Fibroblast of lung (primary cell): ENCODE measurements at regions not wholly inside any gene's neighbourhood (a gene's known extent, or its start where the extent isn't known, plus 50 kb on each side); places are given as distances from the start of the nearest gene placed in this dataset.

Experiments
- DNase-seq, 2 donors: peaks; one replicate each; pipeline versions ENCODE4 v3.0.0 to v3.0.0-alpha.2; 2010; ENCODE audit warnings: low read depth in 2 of 2
- H2AFZ ChIP-seq: 2 replicates; pipeline ENCODE4 v1.5.1; 2012; ENCODE audit warnings: low read length, control low read depth, inconsistent platforms
- H3K27ac ChIP-seq: 2 replicates; pipeline ENCODE4 v1.5.1; 2011; ENCODE audit warnings: low read length, control low read depth; ENCODE audit not compliant: insufficient read depth
- H3K27me3 ChIP-seq: 2 replicates; pipeline ENCODE4 v1.5.1; 2011; ENCODE audit warnings: mild to moderate bottlenecking, low read length; ENCODE audit not compliant: control insufficient read depth, insufficient read depth
- H3K36me3 ChIP-seq: 2 replicates; pipeline ENCODE4 v1.5.1; 2011; ENCODE audit warnings: low read length; ENCODE audit not compliant: control insufficient read depth, insufficient read depth
- H3K4me1 ChIP-seq: 2 replicates; pipeline ENCODE4 v1.5.1; 2011; ENCODE audit warnings: low read length; ENCODE audit not compliant: control insufficient read depth, insufficient read depth; ENCODE audit errors: extremely low read depth
- H3K4me2 ChIP-seq: 2 replicates; pipeline ENCODE4 v1.5.1; 2011; ENCODE audit warnings: low read length, control low read depth; ENCODE audit not compliant: insufficient read depth; ENCODE audit errors: extremely low read depth
- H3K4me3 ChIP-seq, 4 experiments: fragments of 200-600 bp in 1 of 4; sonication (generic) in 1 of 4; replicated peaks in 1 of 4; 2 replicates each; pipeline ENCODE4 v1.5.1; 2011 to 2016; ENCODE audit warnings: low read length in 4 of 4, low read depth in 3 of 4, mild to moderate bottlenecking in 3 of 4, control low read depth in 2 of 4, inconsistent platforms in 1 of 4, mixed read lengths in 1 of 4; ENCODE audit not compliant: insufficient read depth in 1 of 4; ENCODE audit errors: control extremely low read depth in 1 of 4
- H3K79me2 ChIP-seq: 2 replicates; pipeline ENCODE4 v1.5.1; 2012; ENCODE audit warnings: mild to moderate bottlenecking, low read length, inconsistent platforms; ENCODE audit not compliant: control insufficient read depth, insufficient read depth
- H3K9ac ChIP-seq: 2 replicates; pipeline ENCODE4 v1.5.1; 2011; ENCODE audit warnings: mild to moderate bottlenecking, low read length, control low read depth; ENCODE audit not compliant: insufficient read depth
- H3K9me3 ChIP-seq: 2 replicates; pipeline ENCODE4 v1.5.1; 2012; ENCODE audit warnings: low read depth, low read length; ENCODE audit not compliant: control insufficient read depth, insufficient read depth
- H4K20me1 ChIP-seq: 2 replicates; pipeline ENCODE4 v1.5.1; 2011; ENCODE audit warnings: low read length; ENCODE audit not compliant: control insufficient read depth, insufficient read depth; ENCODE audit errors: extremely low read depth
- CTCF ChIP-seq, 2 donors: IDR thresholded peaks in 1 of 2; conservative IDR thresholded peaks in 1 of 2; 1 replicate in 1 of 2; 2 replicates in 1 of 2; pipeline ENCODE4 v1.5.1; 2011 to 2012; ENCODE audit warnings: low read length in 2 of 2, control low read depth in 1 of 2, inconsistent platforms in 1 of 2, low read depth in 1 of 2, mild to moderate bottlenecking in 1 of 2
- EZH2 ChIP-seq: IDR thresholded peaks from 2 replicates; pipeline ENCODE4 v1.5.1; 2012; ENCODE audit warnings: low read length, control low read depth, mild to moderate bottlenecking; ENCODE audit errors: missing control alignments

GRCh38 chr14:97055355-97055754 is 258.2 kb downstream of the VRK1 start:
- H4K20me1 ChIP-seq = no peaks in the 10 kb centered on the region
- no peaks in the 10 kb centered on the region for H3K9me3 ChIP-seq
- DNase-seq = no peak
- no peaks in the 10 kb centered on the region for H3K36me3 ChIP-seq
- no peak overlapping the region for H3K27ac ChIP-seq
- no peak overlapping the region for H3K4me2 ChIP-seq
- H3K79me2 ChIP-seq = no peaks in the 10 kb centered on the region
- no peak overlapping the region for H3K9ac ChIP-seq
- H3K27me3 ChIP-seq = no peaks in the 10 kb centered on the region
- no peak for TF ChIP-seq EZH2
- TF ChIP-seq CTCF (conservative IDR thresholded peaks at IDR 0.05 in 1 of 2, IDR thresholded peaks at IDR 0.05 in 1 of 2; ENCODE audit: low read depth in 1 of 2, low read length in 2 of 2) = no peak
- no peaks in the 10 kb centered on the region for H3K4me1 ChIP-seq
- no peak overlapping the region for H3K4me3 ChIP-seq
- H2AFZ ChIP-seq = no peak overlapping the region

GRCh38 chr14:97056086-97056485 is 258.9 kb downstream of the VRK1 start:
- H2AFZ ChIP-seq = no peak overlapping the region
- H3K4me2 ChIP-seq = no peak overlapping the region
- H3K9me3 ChIP-seq = no peaks in the 10 kb centered on the region
- H3K4me3 ChIP-seq = no peak overlapping the region
- no peak overlapping the region for H3K27ac ChIP-seq
- H3K36me3 ChIP-seq = no peaks in the 10 kb centered on the region
- TF ChIP-seq CTCF (conservative IDR thresholded peaks at IDR 0.05 in 1 of 2, IDR thresholded peaks at IDR 0.05 in 1 of 2; ENCODE audit: low read depth in 1 of 2, low read length in 2 of 2) (no peak), EZH2 (no peak)
- no peaks in the 10 kb centered on the region for H4K20me1 ChIP-seq
- no peaks in the 10 kb centered on the region for H3K79me2 ChIP-seq
- H3K4me1 ChIP-seq = no peaks in the 10 kb centered on the region
- DNase-seq = no peak
- H3K9ac ChIP-seq = no peak overlapping the region
- H3K27me3 ChIP-seq = no peaks in the 10 kb centered on the region

- Histone ChIP-seq H3K9ac (no peak overlapping the region), H3K36me3 (no peaks in the 10 kb centered on the region), H3K9me3 (no peaks in the 10 kb centered on the region), H3K27me3 (no peaks in the 10 kb centered on the region), H3K4me2 (no peak overlapping the region), H3K4me1 (no peaks in the 10 kb centered on the region), H3K4me3 (no peak overlapping the region), H2AFZ (no peak overlapping the region), H3K79me2 (no peaks in the 10 kb centered on the region), H4K20me1 (no peaks in the 10 kb centered on the region), H3K27ac (no peak overlapping the region)
- no peak for TF ChIP-seq CTCF (conservative IDR thresholded peaks at IDR 0.05 in 1 of 2, IDR thresholded peaks at IDR 0.05 in 1 of 2; ENCODE audit: low read depth in 1 of 2, low read length in 2 of 2)
- no peak for TF ChIP-seq EZH2
- DNase-seq = no peak
Observed at GRCh38 chr14:97057238-97058073, 260.3 kb downstream of the VRK1 start.
